Right lobe of liver (tissue), 4 donors: ENCODE measurements at regions not wholly inside any gene's neighbourhood (a gene's known extent, or its start where the extent isn't known, plus 50 kb on each side); places are given as distances from the start of the nearest gene placed in this dataset.
"Not testable (repeated sequence)": the region's sequence is repeated elsewhere in the genome, so short reads cannot be mapped to it uniquely, and the experiment has no call there.

Experiments used
- CTCF ChIP-seq, 4 donors: fragments of 200-600 bp in 3 of 4; fragments of 450-650 bp in 1 of 4; IDR thresholded peaks; one replicate each; pipeline versions ENCODE4 v1.5.1 to v1.8.0; 2016 to 2022; ENCODE audit warnings: antibody characterized with exemption in 4 of 4, mild to moderate bottlenecking in 2 of 4
- POLR2A ChIP-seq: fragments of 450-650 bp; IDR thresholded peaks from one replicate; pipeline ENCODE4 v1.6.1; 2017; ENCODE audit warnings: antibody characterized with exemption, mild to moderate bottlenecking
- donor health status: DM: no; HTN: no; CAD: no.
- donor health status: DM: no; HTN: no; CAD: no.
- donor health status: DM: no; HTN: yes; CAD: no.

GRCh38 chr17:15822280-15822679, 90.2 kb downstream of the TBC1D26 start:
- not testable (repeated sequence) for TF ChIP-seq CTCF (IDR thresholded peaks at IDR 0.05); POLR2A
